ENCODE measurements at regions not wholly inside any gene's neighbourhood (a gene's known extent, or its start where the extent isn't known, plus 50 kb on each side); places are given as distances from the start of the nearest gene placed in this dataset.

GRCh38 chr3:22284559-22284958 lies 533.5 kb upstream of the ZNF385D start:
- H3K4me2 ChIP-seq (ENCODE audit: low read length), result no peak overlapping the region
- no peaks in the 10 kb centered on the region for H3K36me3 ChIP-seq (ENCODE audit: control insufficient read depth, insufficient read depth, low read length)
- no peak for TF ChIP-seq CTCF (IDR thresholded peaks at IDR 0.05)
- no peak overlapping the region for H2AFZ ChIP-seq
- no peaks in the 10 kb centered on the region for H3K27me3 ChIP-seq (ENCODE audit: control insufficient read depth, insufficient read depth, low read length)
- no peaks in the 10 kb centered on the region for H3K4me1 ChIP-seq
- H3K4me3 ChIP-seq (ENCODE audit: low read depth, low read length), result no peak overlapping the region
- H3K9ac ChIP-seq, result no peak overlapping the region
- H3K79me2 ChIP-seq, result no peaks in the 10 kb centered on the region
- H3K9me3 ChIP-seq (ENCODE audit: control insufficient read depth, low read length), result no peaks in the 10 kb centered on the region
- no peak overlapping the region for H3K27ac ChIP-seq

- H3K4me3 ChIP-seq (ENCODE audit: low read depth, low read length), result no peak overlapping the region
- H3K4me2 ChIP-seq (ENCODE audit: low read length), result no peak overlapping the region
- no peaks in the 10 kb centered on the region for H3K4me1 ChIP-seq
- H3K9ac ChIP-seq, result no peak overlapping the region
- no peak overlapping the region for H2AFZ ChIP-seq
- H3K79me2 ChIP-seq, result no peaks in the 10 kb centered on the region
- no peak overlapping the region for H3K27ac ChIP-seq
- no peak for TF ChIP-seq CTCF (IDR thresholded peaks at IDR 0.05)
- H3K27me3 ChIP-seq (ENCODE audit: control insufficient read depth, insufficient read depth, low read length), result no peaks in the 10 kb centered on the region
- H3K9me3 ChIP-seq (ENCODE audit: control insufficient read depth, low read length), result no peaks in the 10 kb centered on the region
- no peaks in the 10 kb centered on the region for H3K36me3 ChIP-seq (ENCODE audit: control insufficient read depth, insufficient read depth, low read length)
Measured at GRCh38 chr3:22288756-22289155, 537.7 kb upstream of the ZNF385D start.

GRCh38 chr3:22292681-22293080 lies 541.7 kb upstream of the ZNF385D start:
- Histone ChIP-seq H3K9ac (no peak overlapping the region), H3K9me3 (ENCODE audit: control insufficient read depth, low read length) (no peaks in the 10 kb centered on the region)

GRCh38 chr3:22296601-22297000 lies 545.6 kb upstream of the ZNF385D start:
- H3K36me3 ChIP-seq (ENCODE audit: control insufficient read depth, insufficient read depth, low read length), result no peaks in the 10 kb centered on the region
- no peak overlapping the region for H3K27ac ChIP-seq
- H3K4me1 ChIP-seq, result no peaks in the 10 kb centered on the region
- H3K4me2 ChIP-seq (ENCODE audit: low read length), result no peak overlapping the region
- no peak overlapping the region for H2AFZ ChIP-seq
- TF ChIP-seq CTCF (IDR thresholded peaks at IDR 0.05), result no peak
- no peak overlapping the region for H3K9ac ChIP-seq
- H3K9me3 ChIP-seq (ENCODE audit: control insufficient read depth, low read length), result no peaks in the 10 kb centered on the region
- H3K27me3 ChIP-seq (ENCODE audit: control insufficient read depth, insufficient read depth, low read length), result no peaks in the 10 kb centered on the region
- H3K79me2 ChIP-seq, result no peaks in the 10 kb centered on the region
- no peak overlapping the region for H3K4me3 ChIP-seq (ENCODE audit: low read depth, low read length)

More at GRCh38 chr3:22292681-22293080, 541.7 kb upstream of the ZNF385D start:
- Histone ChIP-seq H2AFZ (no peak overlapping the region), H3K27me3 (ENCODE audit: control insufficient read depth, insufficient read depth, low read length) (no peaks in the 10 kb centered on the region), H3K4me3 (ENCODE audit: low read depth, low read length) (no peak overlapping the region), H3K36me3 (ENCODE audit: control insufficient read depth, insufficient read depth, low read length) (no peaks in the 10 kb centered on the region), H3K4me2 (ENCODE audit: low read length) (no peak overlapping the region), H3K27ac (no peak overlapping the region), H3K79me2 (no peaks in the 10 kb centered on the region), H3K4me1 (no peaks in the 10 kb centered on the region)
- no peak for TF ChIP-seq CTCF (IDR thresholded peaks at IDR 0.05)

GRCh38 chr3:22297436-22297835 lies 546.4 kb upstream of the ZNF385D start:
- H3K27ac ChIP-seq, result no peak overlapping the region
- H3K36me3 ChIP-seq (ENCODE audit: control insufficient read depth, insufficient read depth, low read length), result no peaks in the 10 kb centered on the region
- H3K9ac ChIP-seq, result no peak overlapping the region
- H3K4me1 ChIP-seq, result no peaks in the 10 kb centered on the region
- no peak overlapping the region for H2AFZ ChIP-seq
- no peaks in the 10 kb centered on the region for H3K79me2 ChIP-seq
- H3K4me3 ChIP-seq (ENCODE audit: low read depth, low read length), result no peak overlapping the region
- no peak for TF ChIP-seq CTCF (IDR thresholded peaks at IDR 0.05)
- no peaks in the 10 kb centered on the region for H3K27me3 ChIP-seq (ENCODE audit: control insufficient read depth, insufficient read depth, low read length)
- no peaks in the 10 kb centered on the region for H3K9me3 ChIP-seq (ENCODE audit: control insufficient read depth, low read length)
- no peak overlapping the region for H3K4me2 ChIP-seq (ENCODE audit: low read length)

Data from parathyroid adenoma (tissue), 2 donors.